IMR-90 (cell line): ENCODE measurements at regions not wholly inside any gene's neighbourhood (a gene's known extent, or its start where the extent isn't known, plus 50 kb on each side); places are given as distances from the start of the nearest gene placed in this dataset.

Experiments
- ATAC-seq: fragments of 200-7000 bp; cut with Tn5 transposase; 2 replicates; pipeline ENCODE4 v1.9.1; 2020; ENCODE audit warnings: low read depth, mild to moderate bottlenecking, moderate library complexity
- BruUV-seq: library from RNA; stranded (reverse); fragments of 400-500 nt; replicated peaks from 2 replicates; lab custom pipeline; 2021; lab: Mats Ljungman, UMichigan
- CTCF ChIA-PET: fragments of 300-600 bp; formaldehyde crosslinking; extraction: SDS; loops from one replicate; lab custom pipeline; 2021; ENCODE audit warnings: antibody characterized with exemption; lab: Yijun Ruan, JAX
- POLR2A ChIA-PET: fragments of 300-600 bp; sonication (Branson Sonifier 250); formaldehyde crosslinking; loops from one replicate; lab custom pipeline; 2022; ENCODE audit warnings: antibody characterized with exemption; ENCODE audit not compliant: unreplicated experiment; lab: Charles Lee
- DNase-seq: peaks from one replicate; pipeline ENCODE4 v3.0.0; 2013
- H2AFZ ChIP-seq: replicated peaks from 2 replicates; pipeline ENCODE3; 2013; ENCODE audit warnings: low read length, mild to moderate bottlenecking; ENCODE audit not compliant: poor library complexity
- H2AK5ac ChIP-seq: 2 replicates; pipeline ENCODE4 v1.6.1; 2013; ENCODE audit warnings: low read depth, low read length, inconsistent platforms
- H2AK9ac ChIP-seq: replicated peaks from 2 replicates; pipeline ENCODE3; 2013; ENCODE audit warnings: mild to moderate bottlenecking, low read depth, low read length, moderate library complexity; ENCODE audit not compliant: poor library complexity
- H2BK120ac ChIP-seq: 2 replicates; pipeline ENCODE4 v1.6.1; 2013; ENCODE audit warnings: low read depth, low read length, inconsistent platforms
- H2BK15ac ChIP-seq: 3 replicates; pipeline ENCODE4 v1.6.1; 2013; ENCODE audit warnings: low read depth, low read length, inconsistent platforms
- H2BK20ac ChIP-seq: 2 replicates; pipeline ENCODE4 v1.6.1; 2013; ENCODE audit warnings: low read depth, mild to moderate bottlenecking, inconsistent platforms, low read length, moderate library complexity
- H2BK5ac ChIP-seq: 2 replicates; pipeline ENCODE4 v1.6.1; 2013; ENCODE audit warnings: mild to moderate bottlenecking, low read depth, low read length, inconsistent platforms; ENCODE audit not compliant: poor library complexity, severe bottlenecking
- H3K14ac ChIP-seq: replicated peaks from 2 replicates; pipeline ENCODE4 v1.6.1; 2013; ENCODE audit warnings: low read depth, low read length, inconsistent platforms
- H3K18ac ChIP-seq: 2 replicates; pipeline ENCODE4 v1.6.1; 2013; ENCODE audit warnings: low read depth, low read length, control low read depth
- H3K23ac ChIP-seq: 2 replicates; pipeline ENCODE4 v1.6.1; 2013; ENCODE audit warnings: low read depth, low read length, inconsistent platforms
- H3K27ac ChIP-seq: 2 replicates; pipeline ENCODE4 v1.5.1; 2013; ENCODE audit warnings: mild to moderate bottlenecking, control low read depth, low read length; ENCODE audit not compliant: insufficient read depth
- H3K27me3 ChIP-seq: 2 replicates; pipeline ENCODE4 v1.6.1; 2013; ENCODE audit warnings: low read length; ENCODE audit not compliant: control insufficient read depth, insufficient read depth
- H3K36me3 ChIP-seq: 2 replicates; pipeline ENCODE4 v1.6.1; 2013; ENCODE audit warnings: low read length, mixed read lengths; ENCODE audit not compliant: control insufficient read depth, insufficient read depth
- H3K4ac ChIP-seq: 2 replicates; pipeline ENCODE4 v1.6.1; 2013; ENCODE audit warnings: low read depth, low read length, inconsistent platforms
- H3K4me1 ChIP-seq: 2 replicates; pipeline ENCODE4 v1.6.1; 2013; ENCODE audit warnings: low read length, mixed read lengths; ENCODE audit not compliant: control insufficient read depth, insufficient read depth
- H3K4me2 ChIP-seq: 2 replicates; pipeline ENCODE4 v1.6.1; 2013; ENCODE audit warnings: low read depth, mild to moderate bottlenecking, control low read depth, low read length, moderate library complexity
- H3K4me3 ChIP-seq: 2 replicates; pipeline ENCODE4 v1.5.1; 2013; ENCODE audit warnings: low read depth, mild to moderate bottlenecking, control low read depth, low read length, moderate library complexity; ENCODE audit not compliant: insufficient read depth
- H3K56ac ChIP-seq: 2 replicates; pipeline ENCODE4 v1.6.1; 2013; ENCODE audit warnings: low read length, inconsistent platforms; ENCODE audit not compliant: insufficient read depth; ENCODE audit errors: extremely low read depth
- H3K79me1 ChIP-seq, 2 experiments: 2 replicates each; pipeline ENCODE4 v1.6.1; 2013; ENCODE audit warnings: low read length in 2 of 2, inconsistent platforms in 1 of 2, low read depth in 1 of 2
- H3K9ac ChIP-seq: 2 replicates; pipeline ENCODE4 v1.6.1; 2013; ENCODE audit warnings: low read depth, low read length, control low read depth
- H3K9me1 ChIP-seq: 2 replicates; pipeline ENCODE4 v1.6.1; 2013; ENCODE audit warnings: low read length, inconsistent platforms; ENCODE audit not compliant: insufficient read depth
- H3K9me3 ChIP-seq: 2 replicates; pipeline ENCODE4 v1.6.1; 2013; ENCODE audit warnings: low read length; ENCODE audit not compliant: control insufficient read depth, insufficient read depth
- H4K20me1 ChIP-seq: 2 replicates; pipeline ENCODE4 v1.6.1; 2013; ENCODE audit warnings: low read length, inconsistent platforms; ENCODE audit not compliant: insufficient read depth
- H4K5ac ChIP-seq: 2 replicates; pipeline ENCODE4 v1.6.1; 2013; ENCODE audit warnings: mild to moderate bottlenecking, low read depth, low read length, control low read depth
- H4K8ac ChIP-seq, 2 experiments: 2 replicates each; pipeline ENCODE4 v1.6.1; 2013; ENCODE audit warnings: low read depth in 2 of 2, low read length in 2 of 2, control low read depth in 1 of 2, inconsistent platforms in 1 of 2
- H4K91ac ChIP-seq: 2 replicates; pipeline ENCODE4 v1.6.1; 2013; ENCODE audit warnings: low read depth, low read length, inconsistent platforms; ENCODE audit not compliant: insufficient read depth
- CEBPB ChIP-seq: IDR thresholded peaks from 2 replicates; pipeline ENCODE4 v1.6.1; 2012; ENCODE audit warnings: low read depth, low read length, improper control_type of control experiment
- FOS ChIP-seq: fragments of 150-350 bp; IDR thresholded peaks from 2 replicates; pipeline ENCODE4 v1.6.1; 2016; ENCODE audit warnings: low read depth, low read length
- RFX5 ChIP-seq: IDR thresholded peaks from 2 replicates; pipeline ENCODE4 v1.8.0; 2012; ENCODE audit warnings: low read depth, mild to moderate bottlenecking, low read length, moderate library complexity
- SMC3 ChIP-seq: fragments of 150-350 bp; IDR thresholded peaks from 2 replicates; pipeline ENCODE4 v1.6.1; 2016; ENCODE audit warnings: low read depth, mild to moderate bottlenecking, antibody characterized with exemption, low read length, moderate library complexity
- WGBS, 2 experiments: methylation state at CpG; one replicate each; pipeline versions ENCODE4 v1.1.5 to v1.1.7; 2013; ENCODE audit warnings: missing lambda C conversion rate in 2 of 2; ENCODE audit not compliant: insufficient read length in 1 of 2; ENCODE audit errors: extremely low coverage in 2 of 2; 5-methylcytosine and 5-hydroxymethylcytosine counted together
- dilution Hi-C: fragments of 300-500 bp; cut with HindIII; formaldehyde crosslinking; loops from one replicate; pipeline ENCODE4 v1.14.3; 2018; ENCODE audit warnings: low sequenced_read_pairs; ENCODE audit not compliant: unreplicated experiment
- in situ Hi-C: fragments of 300-500 bp; cut with MboI; formaldehyde crosslinking; loops from 3 replicates; pipeline ENCODE4 v1.14.3; 2019; ENCODE audit warnings: low sequenced_read_pairs, inconsistent platforms, mixed read lengths
- intact Hi-C: fragments of 100-400 bp; cut with micrococcal nuclease; formaldehyde crosslinking; loops from 2 replicates; pipeline ENCODE4 v1.10.0; 2022
- TF ChIP-seq, protein P1 (sequence below): conservative IDR thresholded peaks from 2 replicates; pipeline ENCODE4 v1.5.1; 2012; ENCODE audit warnings: mild to moderate bottlenecking, low read depth, low read length, improper control_type of control experiment
- TF ChIP-seq, protein P2 (sequence below): fragments of 150-350 bp; IDR thresholded peaks from 2 replicates; pipeline ENCODE4 v1.6.1; 2017; ENCODE audit warnings: mild to moderate bottlenecking, antibody characterized with exemption, low read length, low read depth

DNA sequence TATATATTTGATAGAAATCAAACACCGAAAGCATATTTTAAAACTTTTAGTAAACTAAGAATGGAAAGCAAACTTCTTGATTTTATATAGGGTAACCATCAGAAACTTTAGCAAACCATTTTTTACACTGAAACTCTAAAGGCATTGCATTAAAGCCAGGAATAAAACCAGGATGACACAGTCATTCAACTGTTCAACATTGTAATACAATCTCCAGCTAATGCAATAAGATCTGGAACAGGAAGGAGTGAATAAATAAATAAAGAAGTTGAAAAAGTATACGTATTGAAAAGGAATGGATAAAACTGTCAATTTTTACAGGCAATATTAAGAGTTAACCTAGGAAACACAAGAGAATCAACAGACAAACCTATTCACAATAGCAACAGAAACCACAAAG, 181.9 kb upstream of the TTC14 start:
- no peak overlapping the region for H3K18ac ChIP-seq
- no peak overlapping the region for H2BK120ac ChIP-seq
- H3K27me3 ChIP-seq = no peaks in the 10 kb centered on the region
- no peak overlapping the region for H3K4me3 ChIP-seq
- 100% methylated on average over 1 of the region's 2 CpGs; no CpG with 5 or more reads in 1 of the 2 experiments for WGBS, 2 experiments
- H3K14ac ChIP-seq = no peak overlapping the region
- dilution Hi-C loops (no loop called here), in situ Hi-C loops (no loop called here), intact Hi-C loops (no loop called here)
- H3K4me2 ChIP-seq = peak overlapping the region; percentile 24; the same call in 1 of the 2 replicates
- H3K9ac ChIP-seq = no peak overlapping the region
- no peaks in the 10 kb centered on the region for H4K20me1 ChIP-seq
- H4K91ac ChIP-seq = no peak overlapping the region
- no peak overlapping the region for H3K27ac ChIP-seq
- H2AK5ac ChIP-seq = no peak overlapping the region
- BruUV-seq = no TSS peak
- H2AFZ ChIP-seq = no peak overlapping the region
- H2AK9ac ChIP-seq = no peak overlapping the region
- H2BK15ac ChIP-seq = no peak overlapping the region
- no peaks in the 10 kb centered on the region for H3K79me1 ChIP-seq
- no peak; the same call in 1 of the 2 replicates for ATAC-seq
- H3K9me3 ChIP-seq = 0 out of 2 replicates have a peak, but pooled peaks cover 1% of the 10 kb centered on the region
- TF ChIP-seq, protein P1, sequence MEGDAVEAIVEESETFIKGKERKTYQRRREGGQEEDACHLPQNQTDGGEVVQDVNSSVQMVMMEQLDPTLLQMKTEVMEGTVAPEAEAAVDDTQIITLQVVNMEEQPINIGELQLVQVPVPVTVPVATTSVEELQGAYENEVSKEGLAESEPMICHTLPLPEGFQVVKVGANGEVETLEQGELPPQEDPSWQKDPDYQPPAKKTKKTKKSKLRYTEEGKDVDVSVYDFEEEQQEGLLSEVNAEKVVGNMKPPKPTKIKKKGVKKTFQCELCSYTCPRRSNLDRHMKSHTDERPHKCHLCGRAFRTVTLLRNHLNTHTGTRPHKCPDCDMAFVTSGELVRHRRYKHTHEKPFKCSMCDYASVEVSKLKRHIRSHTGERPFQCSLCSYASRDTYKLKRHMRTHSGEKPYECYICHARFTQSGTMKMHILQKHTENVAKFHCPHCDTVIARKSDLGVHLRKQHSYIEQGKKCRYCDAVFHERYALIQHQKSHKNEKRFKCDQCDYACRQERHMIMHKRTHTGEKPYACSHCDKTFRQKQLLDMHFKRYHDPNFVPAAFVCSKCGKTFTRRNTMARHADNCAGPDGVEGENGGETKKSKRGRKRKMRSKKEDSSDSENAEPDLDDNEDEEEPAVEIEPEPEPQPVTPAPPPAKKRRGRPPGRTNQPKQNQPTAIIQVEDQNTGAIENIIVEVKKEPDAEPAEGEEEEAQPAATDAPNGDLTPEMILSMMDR = no peak
- no peak for TF ChIP-seq FOS
- TF ChIP-seq, protein P2, sequence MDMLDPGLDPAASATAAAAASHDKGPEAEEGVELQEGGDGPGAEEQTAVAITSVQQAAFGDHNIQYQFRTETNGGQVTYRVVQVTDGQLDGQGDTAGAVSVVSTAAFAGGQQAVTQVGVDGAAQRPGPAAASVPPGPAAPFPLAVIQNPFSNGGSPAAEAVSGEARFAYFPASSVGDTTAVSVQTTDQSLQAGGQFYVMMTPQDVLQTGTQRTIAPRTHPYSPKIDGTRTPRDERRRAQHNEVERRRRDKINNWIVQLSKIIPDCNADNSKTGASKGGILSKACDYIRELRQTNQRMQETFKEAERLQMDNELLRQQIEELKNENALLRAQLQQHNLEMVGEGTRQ = no peak
- TF ChIP-seq RFX5 = no peak
- TF ChIP-seq SMC3 = no peak
- peak; percentile 46; the same call in 1 of the 2 replicates for TF ChIP-seq CEBPB
- H3K36me3 ChIP-seq = no peaks in the 10 kb centered on the region
- H3K4me1 ChIP-seq = no peaks in the 10 kb centered on the region
- peak; percentile 53 for DNase-seq
- H4K5ac ChIP-seq = no peak overlapping the region
- ChIA-PET POLR2A (no interaction called here), CTCF (no interaction called here)
- no peak overlapping the region for H3K56ac ChIP-seq
- H3K23ac ChIP-seq = no peak overlapping the region
- no peak overlapping the region for H2BK20ac ChIP-seq
- H3K9me1 ChIP-seq = no peaks in the 10 kb centered on the region
- H2BK5ac ChIP-seq = peak overlapping the region; percentile 54
- H3K4ac ChIP-seq = no peak overlapping the region
- H4K8ac ChIP-seq = no peak overlapping the region
